ENCODE measurements at regions not wholly inside any gene's neighbourhood (a gene's known extent, or its start where the extent isn't known, plus 50 kb on each side); places are given as distances from the start of the nearest gene placed in this dataset.

DNA sequence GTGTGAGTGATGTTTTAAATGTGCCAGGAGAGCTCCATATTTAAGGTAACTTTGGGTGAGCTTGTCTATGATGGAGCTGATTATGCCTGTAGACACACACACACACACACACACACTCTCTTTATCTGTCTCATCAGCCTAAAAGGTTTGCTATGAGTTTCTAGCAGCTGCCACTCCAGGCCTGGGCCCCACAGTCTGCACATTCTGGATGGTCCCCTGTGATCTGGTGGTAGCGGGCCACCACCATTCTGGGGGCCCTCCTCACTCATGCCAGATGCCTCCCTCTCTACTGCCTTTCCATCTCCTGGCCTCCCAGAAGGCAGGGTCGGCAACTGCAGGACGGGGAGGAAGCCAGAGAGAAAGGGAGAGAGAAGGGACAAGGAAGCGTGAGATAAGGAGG is 129.2 kb upstream of the TNR start (continued):
- TF ChIP-seq, protein P1, sequence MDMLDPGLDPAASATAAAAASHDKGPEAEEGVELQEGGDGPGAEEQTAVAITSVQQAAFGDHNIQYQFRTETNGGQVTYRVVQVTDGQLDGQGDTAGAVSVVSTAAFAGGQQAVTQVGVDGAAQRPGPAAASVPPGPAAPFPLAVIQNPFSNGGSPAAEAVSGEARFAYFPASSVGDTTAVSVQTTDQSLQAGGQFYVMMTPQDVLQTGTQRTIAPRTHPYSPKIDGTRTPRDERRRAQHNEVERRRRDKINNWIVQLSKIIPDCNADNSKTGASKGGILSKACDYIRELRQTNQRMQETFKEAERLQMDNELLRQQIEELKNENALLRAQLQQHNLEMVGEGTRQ (IDR thresholded peaks at IDR 0.05; ENCODE audit: low read length): no peak
- TF ChIP-seq SIN3A (conservative IDR thresholded peaks at IDR 0.05 in 1 of 2, IDR thresholded peaks at IDR 0.05 in 1 of 2; ENCODE audit: low read depth in 1 of 2, low read length in 2 of 2) (no peak), JUND (IDR thresholded peaks at IDR 0.05; ENCODE audit: low read length) (no peak)
